ENCODE measurements at regions not wholly inside any gene's neighbourhood (a gene's known extent, or its start where the extent isn't known, plus 50 kb on each side); places are given as distances from the start of the nearest gene placed in this dataset.

DNA sequence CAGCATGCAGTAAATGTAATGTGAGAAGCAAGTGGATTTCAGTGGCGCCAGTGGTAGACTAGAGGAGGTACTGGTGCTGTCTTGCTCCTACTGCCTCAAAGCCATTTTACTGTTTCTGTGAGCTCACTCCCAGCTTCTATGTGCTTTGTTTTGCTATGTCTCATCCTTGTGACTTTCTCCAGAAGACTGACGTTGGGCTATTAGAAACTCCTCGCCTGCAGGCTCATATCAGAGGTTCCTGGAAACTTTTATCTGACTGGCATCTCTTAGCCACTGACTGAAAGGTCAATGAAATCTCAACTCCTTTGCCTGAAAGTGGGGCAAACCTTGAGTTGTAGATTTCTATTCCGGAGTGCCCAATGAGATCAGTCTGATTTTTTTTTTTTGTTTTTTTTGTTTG, 66.4 kb upstream of the SORCS1 start:
- TF ChIP-seq POLR2AphosphoS5 (IDR thresholded peaks at IDR 0.05; ENCODE audit: low read depth, low read length) (no peak), POLR2A (IDR thresholded peaks at IDR 0.05; ENCODE audit: low read depth, low read length) (no peak), TAF1 (IDR thresholded peaks at IDR 0.05; ENCODE audit: low read depth, low read length) (no peak), PAX5 (IDR thresholded peaks at IDR 0.05; ENCODE audit: insufficient read depth, low read length, severe bottlenecking) (no peak)
